Suprapubic skin (tissue), 4 donors: ENCODE measurements at regions not wholly inside any gene's neighbourhood (a gene's known extent, or its start where the extent isn't known, plus 50 kb on each side); places are given as distances from the start of the nearest gene placed in this dataset.
"Not testable (repeated sequence)": the region's sequence is repeated elsewhere in the genome, so short reads cannot be mapped to it uniquely, and the experiment has no call there.

Source experiments
- DNase-seq, 2 donors: peaks; one replicate each; pipeline ENCODE4 v3.0.0-alpha.2; 2019; ENCODE audit warnings: low spot score in 2 of 2
- H3K27ac ChIP-seq: fragments of 200-600 bp; sonication (generic); one replicate; pipeline ENCODE4 v1.5.1; 2019
- H3K27me3 ChIP-seq: fragments of 200-600 bp; sonication (generic); one replicate; pipeline ENCODE4 v1.5.1; 2019
- H3K36me3 ChIP-seq: fragments of 200-600 bp; sonication (generic); one replicate; pipeline ENCODE4 v1.5.1; 2019
- H3K4me1 ChIP-seq: fragments of 200-600 bp; sonication (generic); one replicate; pipeline ENCODE4 v1.5.1; 2019
- H3K4me3 ChIP-seq: fragments of 200-600 bp; sonication (generic); one replicate; pipeline ENCODE4 v1.5.1; 2019; ENCODE audit warnings: mild to moderate bottlenecking
- H3K9me3 ChIP-seq: fragments of 200-600 bp; sonication (generic); one replicate; pipeline ENCODE4 v1.5.1; 2019
- CTCF ChIP-seq, 2 donors: fragments of 200-600 bp in 1 of 2; fragments of 450-650 bp in 1 of 2; sonication (generic) in 1 of 2; IDR thresholded peaks; one replicate each; pipeline ENCODE4 v1.5.1; 2016 to 2019; ENCODE audit warnings: antibody characterized with exemption in 2 of 2, mild to moderate bottlenecking in 1 of 2, moderate library complexity in 1 of 2
- EP300 ChIP-seq: sonication (generic); formaldehyde crosslinking; IDR thresholded peaks from one replicate; pipeline ENCODE4 v1.6.1; 2017; ENCODE audit warnings: antibody characterized with exemption
- POLR2A ChIP-seq, 2 donors: fragments of 450-650 bp; IDR thresholded peaks; one replicate each; pipeline ENCODE4 v1.6.1; 2017; ENCODE audit warnings: antibody characterized with exemption in 2 of 2, mild to moderate bottlenecking in 2 of 2, moderate library complexity in 2 of 2
- POLR2AphosphoS5 ChIP-seq, 3 donors: sonication (generic); formaldehyde crosslinking; IDR thresholded peaks; one replicate each; pipeline ENCODE4 v1.6.1; 2017; ENCODE audit warnings: antibody characterized with exemption in 3 of 3
- WGBS: methylation state at CpG from one replicate; pipeline ENCODE4 v1.1.5; 2018; 5-methylcytosine and 5-hydroxymethylcytosine counted together

- Histone ChIP-seq H3K27ac (no peak overlapping the region), H3K36me3 (no peaks in the 10 kb centered on the region), H3K4me1 (no peaks in the 10 kb centered on the region), H3K4me3 (no peak overlapping the region), H3K27me3 (no peaks in the 10 kb centered on the region), H3K9me3 (no peaks in the 10 kb centered on the region)
- TF ChIP-seq POLR2AphosphoS5 (IDR thresholded peaks at IDR 0.05) (no peak), CTCF (IDR thresholded peaks at IDR 0.05) (no peak), POLR2A (IDR thresholded peaks at IDR 0.05) (no peak), EP300 (no peak)
- DNase-seq, result no peak
- 67% methylated on average over 3 of the region's 3 CpGs for WGBS
These were observed 166.7 kb downstream of the CDC14C start for GRCh38 chr7:49091089-49091488.

- 65% methylated on average over 2 of the region's 2 CpGs for WGBS
These were observed 167.2 kb downstream of the CDC14C start for GRCh38 chr7:49091519-49091918.

GRCh38 chr7:49093218-49093617 lies 168.9 kb downstream of the CDC14C start:
- no peaks in the 10 kb centered on the region for H3K9me3 ChIP-seq
- 63% methylated on average over 1 of the region's 1 CpG for WGBS
- no peaks in the 10 kb centered on the region for H3K36me3 ChIP-seq
- TF ChIP-seq CTCF (IDR thresholded peaks at IDR 0.05) (no peak), POLR2AphosphoS5 (IDR thresholded peaks at IDR 0.05) (no peak), POLR2A (IDR thresholded peaks at IDR 0.05) (no peak), EP300 (no peak)
- H3K27ac ChIP-seq, result no peak overlapping the region
- H3K4me3 ChIP-seq, result no peak overlapping the region
- no peak for DNase-seq
- no peaks in the 10 kb centered on the region for H3K27me3 ChIP-seq
- H3K4me1 ChIP-seq, result no peaks in the 10 kb centered on the region

More at GRCh38 chr7:49091519-49091918, 167.2 kb downstream of the CDC14C start:
- no peak for DNase-seq
- H3K27ac ChIP-seq, result no peak overlapping the region
- H3K4me1 ChIP-seq, result no peaks in the 10 kb centered on the region
- H3K27me3 ChIP-seq, result no peaks in the 10 kb centered on the region
- H3K9me3 ChIP-seq, result no peaks in the 10 kb centered on the region
- no peaks in the 10 kb centered on the region for H3K36me3 ChIP-seq
- TF ChIP-seq CTCF (IDR thresholded peaks at IDR 0.05) (no peak), POLR2AphosphoS5 (IDR thresholded peaks at IDR 0.05) (no peak), EP300 (no peak), POLR2A (IDR thresholded peaks at IDR 0.05) (no peak)
- H3K4me3 ChIP-seq, result no peak overlapping the region

GRCh38 chr7:49094866-49095265 lies 170.5 kb downstream of the CDC14C start:
- H3K36me3 ChIP-seq, result no peaks in the 10 kb centered on the region
- no peak overlapping the region for H3K27ac ChIP-seq
- WGBS, result 95% methylated on average over 2 of the region's 2 CpGs
- no peak overlapping the region for H3K4me3 ChIP-seq
- no peaks in the 10 kb centered on the region for H3K9me3 ChIP-seq
- DNase-seq, result no peak
- H3K27me3 ChIP-seq, result no peaks in the 10 kb centered on the region
- TF ChIP-seq POLR2AphosphoS5 (IDR thresholded peaks at IDR 0.05) (no peak), CTCF (IDR thresholded peaks at IDR 0.05) (no peak), EP300 (no peak), POLR2A (IDR thresholded peaks at IDR 0.05) (no peak)
- H3K4me1 ChIP-seq, result no peaks in the 10 kb centered on the region

- no peak for TF ChIP-seq POLR2A (IDR thresholded peaks at IDR 0.05)
These were observed 175.4 kb downstream of the CDC14C start for GRCh38 chr7:49099587-49100326.

GRCh38 chr7:49100908-49101740 lies 176.8 kb downstream of the CDC14C start:
- not testable (repeated sequence) for H3K4me3 ChIP-seq, H3K27me3 ChIP-seq, H3K4me1 ChIP-seq, DNase-seq, H3K27ac ChIP-seq, H3K36me3 ChIP-seq, H3K9me3 ChIP-seq
- 57% methylated on average over 8 of the region's 8 CpGs for WGBS

More at GRCh38 chr7:49099587-49100326, 175.4 kb downstream of the CDC14C start:
- Histone ChIP-seq H3K27me3 (no peaks in the 10 kb centered on the region), H3K27ac (no peak overlapping the region), H3K9me3 (no peaks in the 10 kb centered on the region), H3K4me1 (no peaks in the 10 kb centered on the region), H3K4me3 (no peak overlapping the region), H3K36me3 (no peaks in the 10 kb centered on the region)
- no peak for DNase-seq
- WGBS, result 85% methylated on average over 5 of the region's 5 CpGs
